ENCODE measurements at regions not wholly inside any gene's neighbourhood (a gene's known extent, or its start where the extent isn't known, plus 50 kb on each side); places are given as distances from the start of the nearest gene placed in this dataset.

GRCh38 chr13:47474326-47474725, 526.7 kb downstream of the SUCLA2 start:
- no peak for DNase-seq
- Histone ChIP-seq H4K20me1 (ENCODE audit: insufficient read depth) (no peaks in the 10 kb centered on the region), H3K79me2 (ENCODE audit: low read depth) (no peaks in the 10 kb centered on the region), H2AFZ (no peak overlapping the region), H3K27me3 (ENCODE audit: insufficient read depth, low read depth) (no peaks in the 10 kb centered on the region), H3K4me1 (replicated peaks; ENCODE audit: insufficient read depth) (no peaks in the 10 kb centered on the region), H3K9me2 (ENCODE audit: insufficient read depth) (no peaks in the 10 kb centered on the region), H3K36me3 (ENCODE audit: low read depth) (no peaks in the 10 kb centered on the region), H3K4me2 (no peak overlapping the region), H3F3A (ENCODE audit: insufficient read depth, low read depth) (no peaks in the 10 kb centered on the region), H3K9me3 (ENCODE audit: insufficient read depth, low read depth) (no peaks in the 10 kb centered on the region), H3K27ac (no peak overlapping the region), H3K4me3 (no peak overlapping the region)
- POLR2A ChIA-PET (ENCODE audit: unreplicated experiment): no interaction called here
- no peak for TF ChIP-seq CTCF (conservative IDR thresholded peaks at IDR 0.05)
- TF ChIP-seq EZH2 (IDR thresholded peaks at IDR 0.05; ENCODE audit: low read depth): no peak
- CTCF ChIA-PET: no interaction called here
- no TSS peak for BruUV-seq (replicated peaks)
- intact Hi-C loops (cut with micrococcal nuclease; ENCODE audit: unreplicated experiment): no loop called here

- Histone ChIP-seq H3K27ac (no peak overlapping the region), H3K9me3 (ENCODE audit: insufficient read depth, low read depth) (no peaks in the 10 kb centered on the region; the same call in 1 of the 2 replicates), H2AFZ (no peak overlapping the region), H3K9me2 (ENCODE audit: insufficient read depth) (no peaks in the 10 kb centered on the region), H4K20me1 (ENCODE audit: insufficient read depth) (no peaks in the 10 kb centered on the region), H3K4me1 (replicated peaks; ENCODE audit: insufficient read depth) (no peaks in the 10 kb centered on the region), H3K4me3 (no peak overlapping the region), H3K79me2 (ENCODE audit: low read depth) (no peaks in the 10 kb centered on the region), H3F3A (ENCODE audit: insufficient read depth, low read depth) (no peaks in the 10 kb centered on the region), H3K36me3 (ENCODE audit: low read depth) (no peaks in the 10 kb centered on the region), H3K27me3 (ENCODE audit: insufficient read depth, low read depth) (no peaks in the 10 kb centered on the region), H3K4me2 (no peak overlapping the region)
- DNase-seq: no peak
- ChIA-PET POLR2A (ENCODE audit: unreplicated experiment) (no interaction called here), CTCF (no interaction called here)
- no TSS peak for BruUV-seq (replicated peaks)
- TF ChIP-seq EZH2 (IDR thresholded peaks at IDR 0.05; ENCODE audit: low read depth) (no peak), CTCF (conservative IDR thresholded peaks at IDR 0.05) (no peak)
- intact Hi-C loops (cut with micrococcal nuclease; ENCODE audit: unreplicated experiment): no loop called here
Measured at GRCh38 chr13:47472516-47472915, 528.6 kb downstream of the SUCLA2 start.

- Histone ChIP-seq H3K9me2 (ENCODE audit: insufficient read depth) (no peaks in the 10 kb centered on the region), H3K4me1 (replicated peaks; ENCODE audit: insufficient read depth) (no peaks in the 10 kb centered on the region), H4K20me1 (ENCODE audit: insufficient read depth) (no peaks in the 10 kb centered on the region), H3K9me3 (ENCODE audit: insufficient read depth, low read depth) (no peaks in the 10 kb centered on the region; the same call in 1 of the 2 replicates), H3K27ac (no peak overlapping the region), H3K4me3 (no peak overlapping the region), H2AFZ (no peak overlapping the region), H3K36me3 (ENCODE audit: low read depth) (no peaks in the 10 kb centered on the region), H3K27me3 (ENCODE audit: insufficient read depth, low read depth) (no peaks in the 10 kb centered on the region), H3F3A (ENCODE audit: insufficient read depth, low read depth) (no peaks in the 10 kb centered on the region), H3K79me2 (ENCODE audit: low read depth) (no peaks in the 10 kb centered on the region), H3K4me2 (no peak overlapping the region)
- CTCF ChIA-PET: no interaction called here
- TF ChIP-seq CTCF (conservative IDR thresholded peaks at IDR 0.05): no peak
- no peak for TF ChIP-seq EZH2 (IDR thresholded peaks at IDR 0.05; ENCODE audit: low read depth)
- POLR2A ChIA-PET (ENCODE audit: unreplicated experiment): no interaction called here
- BruUV-seq (replicated peaks): no TSS peak
- intact Hi-C loops (cut with micrococcal nuclease; ENCODE audit: unreplicated experiment): no loop called here
- no peak for DNase-seq
Measured at GRCh38 chr13:47463726-47464125, 537.3 kb downstream of the SUCLA2 start.

Data from PC-9 (cell line).